ENCODE measurements at regions not wholly inside any gene's neighbourhood (a gene's known extent, or its start where the extent isn't known, plus 50 kb on each side); places are given as distances from the start of the nearest gene placed in this dataset.

DNA sequence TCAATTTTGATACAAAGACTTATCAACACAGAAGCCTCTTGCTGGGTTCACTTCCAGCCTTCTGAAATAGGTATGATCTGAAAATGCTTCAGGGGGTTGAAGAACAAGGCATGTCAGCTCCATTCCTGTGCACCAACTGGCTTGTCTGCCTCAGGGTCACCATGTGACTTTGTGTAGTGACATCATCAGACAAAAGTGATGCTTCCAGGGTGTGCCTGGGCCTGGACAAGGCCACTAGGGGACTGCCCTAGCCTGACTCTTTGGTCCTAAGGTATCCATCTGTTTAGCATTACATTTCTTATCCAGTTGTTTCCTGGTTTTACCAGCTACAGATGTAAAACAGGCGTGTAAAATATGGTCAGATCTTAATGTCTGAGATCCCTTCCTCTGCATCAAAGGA is 155.6 kb downstream of the CAND1 start:
- DNase-seq (ENCODE audit: low read depth), result no peak
- no peak overlapping the region for H3K4me3 ChIP-seq (ENCODE audit: low read length)
- TF ChIP-seq, protein P1, sequence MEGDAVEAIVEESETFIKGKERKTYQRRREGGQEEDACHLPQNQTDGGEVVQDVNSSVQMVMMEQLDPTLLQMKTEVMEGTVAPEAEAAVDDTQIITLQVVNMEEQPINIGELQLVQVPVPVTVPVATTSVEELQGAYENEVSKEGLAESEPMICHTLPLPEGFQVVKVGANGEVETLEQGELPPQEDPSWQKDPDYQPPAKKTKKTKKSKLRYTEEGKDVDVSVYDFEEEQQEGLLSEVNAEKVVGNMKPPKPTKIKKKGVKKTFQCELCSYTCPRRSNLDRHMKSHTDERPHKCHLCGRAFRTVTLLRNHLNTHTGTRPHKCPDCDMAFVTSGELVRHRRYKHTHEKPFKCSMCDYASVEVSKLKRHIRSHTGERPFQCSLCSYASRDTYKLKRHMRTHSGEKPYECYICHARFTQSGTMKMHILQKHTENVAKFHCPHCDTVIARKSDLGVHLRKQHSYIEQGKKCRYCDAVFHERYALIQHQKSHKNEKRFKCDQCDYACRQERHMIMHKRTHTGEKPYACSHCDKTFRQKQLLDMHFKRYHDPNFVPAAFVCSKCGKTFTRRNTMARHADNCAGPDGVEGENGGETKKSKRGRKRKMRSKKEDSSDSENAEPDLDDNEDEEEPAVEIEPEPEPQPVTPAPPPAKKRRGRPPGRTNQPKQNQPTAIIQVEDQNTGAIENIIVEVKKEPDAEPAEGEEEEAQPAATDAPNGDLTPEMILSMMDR (conservative IDR thresholded peaks at IDR 0.05; ENCODE audit: low read length), result no peak

DNA sequence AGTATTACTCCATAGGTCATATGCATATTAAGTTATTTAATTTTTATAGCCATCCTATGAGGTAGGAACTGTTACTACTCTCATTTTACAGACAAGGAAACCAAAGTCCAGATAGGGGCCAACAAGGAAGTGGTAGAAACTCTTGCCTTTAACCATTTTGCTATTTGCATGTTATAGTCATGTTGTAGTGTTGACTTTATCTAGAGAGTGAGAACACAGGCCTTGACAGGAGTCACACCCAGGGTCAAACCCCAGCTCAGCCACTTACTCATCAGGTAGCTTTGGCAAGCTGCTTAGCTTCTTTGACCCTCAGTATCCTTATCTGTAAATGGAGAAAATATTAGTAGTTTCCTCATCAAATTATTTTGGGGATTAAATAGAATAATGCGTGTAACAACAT is 156.2 kb downstream of the CAND1 start:
- DNase-seq (ENCODE audit: low read depth), result no peak
- H3K4me3 ChIP-seq (ENCODE audit: low read length), result no peak overlapping the region
- TF ChIP-seq, protein P1 (conservative IDR thresholded peaks at IDR 0.05; ENCODE audit: low read length), result no peak

DNA sequence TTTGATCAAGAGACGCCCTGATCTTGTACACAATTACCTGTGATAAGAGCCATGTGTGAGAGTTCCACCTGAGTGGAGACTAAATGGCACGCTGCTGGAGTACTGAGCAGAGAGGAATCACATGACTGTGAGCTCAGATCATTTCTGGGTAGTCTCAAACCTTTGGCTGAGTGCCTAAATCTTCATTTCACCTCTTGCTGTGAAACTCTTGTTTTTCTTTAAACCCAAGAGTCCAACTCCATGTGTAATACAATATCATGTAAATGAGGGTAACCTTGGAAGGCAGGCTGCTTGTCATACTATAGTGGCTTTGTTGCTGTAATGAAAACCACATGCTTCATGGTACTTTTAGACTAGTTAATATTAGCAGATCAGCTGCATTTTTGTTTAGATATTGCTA is 156.9 kb downstream of the CAND1 start:
- TF ChIP-seq, protein P1 (conservative IDR thresholded peaks at IDR 0.05; ENCODE audit: low read length), result no peak
- DNase-seq (ENCODE audit: low read depth), result peak; percentile 80
- no peak overlapping the region for H3K4me3 ChIP-seq (ENCODE audit: low read length)

DNA sequence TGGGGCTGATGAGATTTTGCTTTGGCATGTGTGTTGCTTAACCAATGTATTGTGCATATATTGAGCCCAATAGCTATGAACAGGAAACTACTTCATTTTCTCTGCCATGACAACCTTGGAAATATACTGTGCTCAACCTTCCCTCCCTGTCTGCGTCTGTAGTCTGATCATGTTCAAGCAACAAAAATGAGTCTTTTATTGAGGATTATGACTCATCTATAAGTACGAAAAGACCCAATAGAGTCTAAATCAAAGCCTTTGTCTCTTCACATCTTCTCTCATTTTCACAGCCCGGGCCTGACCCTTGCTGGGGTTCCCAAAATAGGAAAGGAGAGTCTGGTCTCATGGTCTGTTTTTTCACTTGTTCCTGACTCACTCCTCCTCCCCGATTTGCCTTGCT is 158.2 kb downstream of the CAND1 start:
- no peak for DNase-seq (ENCODE audit: low read depth)
- no peak overlapping the region for H3K4me3 ChIP-seq (ENCODE audit: low read length)
- TF ChIP-seq, protein P1 (conservative IDR thresholded peaks at IDR 0.05; ENCODE audit: low read length), result no peak

DNA sequence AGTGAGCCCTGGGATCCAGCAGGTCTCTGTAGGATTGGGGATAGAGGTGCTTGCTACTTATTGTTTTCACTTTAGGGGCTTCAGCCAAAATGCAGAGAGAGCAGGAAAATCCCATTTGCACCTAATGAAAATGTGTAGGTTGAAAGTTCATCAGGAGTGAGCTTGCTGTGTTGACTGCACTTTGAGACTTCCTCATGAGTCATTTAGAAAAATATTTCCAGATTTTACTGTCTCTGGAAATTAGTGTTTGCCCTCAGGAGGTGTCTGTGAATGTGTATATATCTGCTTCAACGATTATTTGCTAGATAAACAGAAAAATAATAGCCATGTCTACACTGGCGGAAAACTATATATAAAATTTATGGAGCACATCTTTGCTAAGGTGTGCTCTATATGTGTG is 159.3 kb downstream of the CAND1 start:
- TF ChIP-seq, protein P1 (conservative IDR thresholded peaks at IDR 0.05; ENCODE audit: low read length), result no peak
- no peak overlapping the region for H3K4me3 ChIP-seq (ENCODE audit: low read length)
- no peak for DNase-seq (ENCODE audit: low read depth)

DNA sequence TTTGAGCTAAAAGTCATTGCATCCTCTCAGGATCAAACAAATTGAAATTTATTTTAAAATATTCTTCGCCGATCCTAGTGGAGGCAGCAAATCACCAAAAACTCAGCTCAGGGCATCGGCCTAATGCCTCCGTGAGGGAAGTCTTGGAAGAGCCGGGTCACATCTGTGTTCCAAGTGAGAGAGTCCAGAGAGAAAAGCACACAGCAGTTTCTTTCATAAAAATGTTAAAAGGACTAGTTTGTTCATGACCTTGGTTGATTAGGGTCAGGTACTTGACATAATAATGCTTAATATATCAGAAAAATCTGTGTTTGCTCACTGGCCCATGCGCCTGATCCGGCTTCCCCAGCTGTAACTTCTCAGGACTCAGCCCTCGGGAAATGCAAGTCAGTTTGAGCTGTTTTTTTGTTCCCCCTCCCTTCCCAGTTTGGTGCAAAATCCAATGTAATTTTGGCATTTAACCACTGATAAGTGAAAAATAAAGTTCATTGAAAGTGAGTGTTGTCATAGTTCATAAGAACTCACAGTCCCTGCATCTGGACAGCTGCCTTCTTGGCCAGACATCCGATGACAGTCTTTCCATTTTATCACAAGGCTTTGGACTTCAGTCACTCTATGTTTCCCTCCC is 161.7 kb downstream of the CAND1 start:
- DNase-seq (ENCODE audit: low read depth), result peak; percentile 58
- no peak overlapping the region for H3K4me3 ChIP-seq (ENCODE audit: low read length)
- TF ChIP-seq, protein P1 (conservative IDR thresholded peaks at IDR 0.05; ENCODE audit: low read length), result peak; percentile 43

DNA sequence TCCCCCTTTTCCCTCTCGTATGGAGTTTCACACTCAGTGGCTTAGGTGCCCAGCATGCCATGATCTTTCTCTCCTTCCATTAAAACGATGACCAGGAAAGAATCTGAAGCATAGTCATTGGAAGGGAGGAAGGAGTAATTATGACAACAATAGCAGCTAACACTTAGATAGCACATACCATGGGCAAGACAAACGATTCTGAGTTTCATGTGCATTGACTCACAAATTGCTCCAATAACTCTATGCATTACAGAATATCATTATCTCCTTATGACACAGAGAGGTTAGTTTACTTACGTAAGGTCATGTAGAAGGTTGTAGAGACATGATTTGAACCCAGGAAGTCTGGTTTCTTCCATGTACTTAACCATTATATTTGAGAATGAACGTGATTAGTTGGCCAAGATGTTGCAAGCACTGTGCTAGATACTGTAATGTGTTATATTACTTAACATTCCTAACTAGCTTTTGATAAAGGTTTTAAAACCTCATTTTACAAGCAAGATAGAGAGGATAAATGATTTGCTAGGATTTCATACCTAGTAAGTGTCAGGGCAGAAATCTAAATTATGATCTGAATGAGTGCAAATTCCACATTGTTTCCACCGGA is 162.4 kb downstream of the CAND1 start:
- peak; percentile 26 for DNase-seq (ENCODE audit: low read depth)
- TF ChIP-seq, protein P1 (conservative IDR thresholded peaks at IDR 0.05; ENCODE audit: low read length), result no peak

More for the DNA sequence above, 162.4 kb downstream of the CAND1 start:
- H3K4me3 ChIP-seq (ENCODE audit: low read length), result no peak overlapping the region

Data from AG10803 (cell line).